ENCODE measurements at regions not wholly inside any gene's neighbourhood (a gene's known extent, or its start where the extent isn't known, plus 50 kb on each side); places are given as distances from the start of the nearest gene placed in this dataset.
A peak's percentile ranks its signal among the peaks of the same experiment; 100 is the strongest.

DNA sequence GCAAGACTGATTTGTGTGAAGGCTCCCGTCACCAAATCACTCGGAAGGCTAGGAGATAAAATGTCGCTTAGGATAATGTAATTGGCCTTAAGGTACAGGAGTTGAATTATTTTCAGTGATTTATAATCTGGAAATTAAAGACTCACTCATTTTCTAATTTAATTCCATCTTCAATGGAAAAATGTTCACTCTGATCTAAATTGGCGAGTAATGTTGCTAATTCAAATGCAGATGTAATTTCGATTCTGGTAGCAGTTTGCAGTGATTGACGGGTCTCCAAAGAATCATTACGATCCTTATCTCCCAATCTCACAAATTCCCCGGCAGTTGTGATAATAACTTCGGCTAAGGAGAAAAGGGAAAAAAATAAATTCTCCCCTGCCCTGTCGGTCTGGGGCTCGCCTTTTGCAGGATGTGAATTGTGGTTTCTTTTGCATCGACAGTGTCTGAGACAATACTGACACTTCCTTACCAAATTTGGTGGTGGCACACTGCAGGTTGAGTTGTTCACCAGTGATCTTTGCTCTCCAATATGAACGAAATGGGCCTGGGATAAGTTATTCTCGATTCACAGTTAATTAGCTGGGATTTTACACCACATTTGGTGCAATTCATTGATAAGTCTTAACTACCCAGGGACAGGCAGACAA lies 215.1 kb upstream of the GPR26 start:
- H3K9me3 Mint-ChIP-seq = no peaks in the 10 kb centered on the region
- no peaks in the 10 kb centered on the region for H3K4me1 Mint-ChIP-seq
- no peak for ATAC-seq
- no peak overlapping the region for H3K27ac Mint-ChIP-seq
- no peaks in the 10 kb centered on the region for H3K27me3 Mint-ChIP-seq
- no peaks in the 10 kb centered on the region for H3K36me3 Mint-ChIP-seq
- no peak overlapping the region for H3K4me3 Mint-ChIP-seq

DNA sequence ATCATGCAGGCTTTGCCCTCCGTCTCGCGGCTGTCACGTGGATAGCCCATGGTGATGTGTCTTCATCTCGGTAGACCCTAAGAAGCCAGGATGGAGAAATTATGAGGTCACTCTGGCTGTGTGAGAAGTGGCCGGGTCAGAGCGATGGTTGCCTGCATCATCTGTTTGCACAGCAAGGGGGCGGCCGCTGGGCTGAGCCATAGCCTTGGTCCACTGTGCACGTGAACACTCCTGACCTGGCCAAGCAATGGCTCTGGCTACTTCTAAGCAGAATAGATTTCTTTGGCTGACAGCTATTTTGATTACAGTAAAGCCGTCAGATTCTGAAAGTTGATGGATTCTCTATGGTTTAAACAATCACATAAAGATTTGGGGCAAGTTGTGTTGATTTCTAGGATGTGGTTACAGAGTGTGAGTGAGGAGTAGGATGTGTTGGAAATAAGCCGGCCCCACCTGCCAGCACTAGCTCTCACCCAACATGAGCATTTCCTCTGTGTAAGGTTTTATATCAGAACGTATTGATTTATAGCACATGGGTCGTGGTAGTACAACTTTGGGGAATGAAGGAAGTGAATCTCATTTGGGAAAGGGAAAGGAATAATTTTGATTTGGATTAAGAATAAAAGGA lies 214.4 kb upstream of the GPR26 start:
- H3K9me3 Mint-ChIP-seq = no peaks in the 10 kb centered on the region

DNA sequence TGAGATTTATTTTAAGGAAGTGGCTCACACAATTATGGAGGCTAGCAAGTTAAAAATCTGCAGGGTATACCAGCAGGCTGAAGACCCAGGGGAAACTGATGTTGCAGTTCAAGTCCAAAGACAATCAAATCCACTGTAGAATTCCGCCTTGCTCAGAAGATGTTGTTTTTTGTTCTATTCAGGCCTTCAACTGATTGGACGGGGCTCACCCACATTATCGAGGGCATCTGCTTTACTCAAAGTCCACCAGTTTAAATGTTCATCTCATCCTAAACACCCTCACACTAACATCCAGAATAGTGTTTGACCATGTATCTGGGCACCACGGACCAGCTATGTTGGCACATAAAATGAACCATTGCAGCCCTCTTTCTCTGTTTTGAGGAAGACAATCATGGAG lies 211.2 kb upstream of the GPR26 start:
- H3K36me3 Mint-ChIP-seq = no peaks in the 10 kb centered on the region
- H3K27me3 Mint-ChIP-seq = no peaks in the 10 kb centered on the region
- no peak for ATAC-seq
- H3K4me1 Mint-ChIP-seq = peaks cover 12% of the 10 kb centered on the region
- H3K27ac Mint-ChIP-seq = no peak overlapping the region
- H3K4me3 Mint-ChIP-seq = no peak overlapping the region
- no peaks in the 10 kb centered on the region for H3K9me3 Mint-ChIP-seq

More for the DNA sequence above, 214.4 kb upstream of the GPR26 start:
- H3K27ac Mint-ChIP-seq = no peak overlapping the region
- no peaks in the 10 kb centered on the region for H3K36me3 Mint-ChIP-seq
- H3K4me1 Mint-ChIP-seq = no peaks in the 10 kb centered on the region
- H3K4me3 Mint-ChIP-seq = no peak overlapping the region
- no peak for ATAC-seq
- no peaks in the 10 kb centered on the region for H3K27me3 Mint-ChIP-seq

DNA sequence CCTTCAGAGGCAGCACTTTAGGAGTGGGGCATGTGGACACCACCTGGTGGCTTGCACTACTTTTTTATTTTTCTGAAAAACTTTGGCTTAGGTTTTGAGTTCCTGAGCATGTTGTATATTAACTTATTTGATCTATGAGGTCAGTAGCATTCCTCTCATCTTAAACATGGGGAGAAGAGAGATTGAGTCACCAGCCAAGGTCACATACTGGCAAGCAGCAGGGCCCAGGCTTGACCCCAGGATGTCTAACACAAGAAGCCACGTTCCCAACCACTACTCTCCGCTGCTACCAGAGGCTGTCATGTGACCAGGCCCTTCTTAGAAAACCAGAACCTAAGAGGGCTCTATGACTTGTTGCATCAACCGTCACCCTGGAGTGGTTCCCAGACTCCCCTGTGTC lies 210.3 kb upstream of the GPR26 start:
- H3K4me1 Mint-ChIP-seq = peaks cover 12% of the 10 kb centered on the region
- H3K36me3 Mint-ChIP-seq = no peaks in the 10 kb centered on the region
- no peak overlapping the region for H3K27ac Mint-ChIP-seq
- H3K9me3 Mint-ChIP-seq = no peaks in the 10 kb centered on the region
- no peak overlapping the region for H3K4me3 Mint-ChIP-seq
- ATAC-seq = no peak
- H3K27me3 Mint-ChIP-seq = no peaks in the 10 kb centered on the region

DNA sequence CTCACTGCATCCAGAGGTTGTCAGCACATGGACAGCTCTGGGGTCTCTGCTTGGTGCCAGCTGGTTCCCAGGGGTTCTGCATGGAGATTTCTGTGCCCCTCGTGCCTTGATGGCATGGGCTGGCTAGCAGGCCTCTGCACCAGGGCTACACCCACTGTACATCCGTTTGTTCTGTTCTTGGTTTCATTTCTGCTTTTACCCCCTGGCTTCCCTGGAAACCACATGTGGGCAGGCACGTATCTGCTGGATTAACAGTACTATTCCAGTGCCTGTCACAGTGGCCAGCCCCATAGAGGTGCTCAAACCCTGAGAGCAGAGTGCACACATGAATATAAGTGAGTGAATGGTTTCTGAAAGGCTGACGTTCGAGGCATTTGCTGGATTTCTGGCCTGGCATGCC lies 207.2 kb upstream of the GPR26 start:
- H3K27me3 Mint-ChIP-seq = no peaks in the 10 kb centered on the region
- no peaks in the 10 kb centered on the region for H3K36me3 Mint-ChIP-seq
- peak; percentile 62 for ATAC-seq
- H3K9me3 Mint-ChIP-seq = no peaks in the 10 kb centered on the region
- H3K27ac Mint-ChIP-seq = no peak overlapping the region
- H3K4me3 Mint-ChIP-seq = no peak overlapping the region
- H3K4me1 Mint-ChIP-seq = peaks cover 12% of the 10 kb centered on the region

DNA sequence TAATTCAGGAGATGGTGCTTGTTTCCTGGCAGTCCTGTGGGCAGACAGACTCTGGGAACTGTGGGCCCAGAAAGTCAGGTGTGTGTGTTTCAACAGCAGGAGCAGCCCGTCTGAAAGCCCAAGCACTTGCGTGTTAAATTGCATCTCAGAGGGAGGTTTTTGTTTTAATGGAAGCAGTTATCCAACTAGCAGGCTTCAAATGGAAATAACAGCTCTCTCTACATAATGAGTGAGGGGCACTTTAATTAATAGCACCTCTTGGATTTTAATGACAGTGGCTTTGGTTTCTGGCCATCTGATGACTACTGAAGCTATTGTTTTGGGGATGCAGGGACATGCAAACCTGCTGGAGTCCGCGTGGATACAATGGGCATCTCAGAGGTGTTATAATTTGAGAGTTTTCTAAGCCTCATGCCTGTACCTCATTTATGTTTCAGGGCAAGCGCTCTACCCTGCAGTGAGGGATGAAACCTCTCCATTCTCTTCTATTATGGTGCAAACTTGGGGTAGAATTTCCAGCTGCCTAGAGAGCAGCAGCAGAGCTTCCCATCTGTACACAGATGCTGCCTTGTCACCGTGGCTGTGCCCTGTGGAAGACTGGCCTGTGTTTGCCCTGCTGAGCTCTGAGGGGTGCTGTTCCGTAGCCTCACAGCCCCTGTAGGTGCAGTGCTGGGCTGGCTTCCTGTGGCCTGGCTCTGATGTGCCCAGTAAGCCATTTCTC lies 206.6 kb upstream of the GPR26 start:
- Mint-ChIP-seq H3K36me3 (no peaks in the 10 kb centered on the region), H3K4me3 (no peak overlapping the region), H3K4me1 (peaks cover 12% of the 10 kb centered on the region), H3K27me3 (no peaks in the 10 kb centered on the region), H3K9me3 (no peaks in the 10 kb centered on the region), H3K27ac (no peak overlapping the region)
- no peak for ATAC-seq

DNA sequence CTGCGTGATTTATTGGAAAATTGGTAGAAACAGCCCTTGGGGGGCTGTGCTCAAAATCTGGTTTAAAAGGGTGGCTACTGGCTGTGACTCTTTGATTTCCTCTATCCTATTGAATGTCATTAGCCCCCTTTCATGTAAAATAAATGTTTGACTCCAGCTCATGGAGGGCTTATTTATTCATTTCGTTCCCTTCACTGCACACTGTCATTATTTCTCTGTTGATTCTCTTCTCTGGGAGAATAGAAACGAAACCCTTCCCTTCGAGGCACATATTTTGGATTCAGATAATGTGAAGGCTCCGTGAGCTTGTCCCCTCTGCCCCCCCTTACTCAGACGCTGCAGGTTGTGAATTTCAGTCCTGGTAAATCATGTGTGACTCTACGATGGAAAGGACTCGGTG lies 203.9 kb upstream of the GPR26 start:
- H3K27ac Mint-ChIP-seq = no peak overlapping the region
- H3K9me3 Mint-ChIP-seq = no peaks in the 10 kb centered on the region
- no peaks in the 10 kb centered on the region for H3K27me3 Mint-ChIP-seq
- no peak for ATAC-seq
- no peak overlapping the region for H3K4me3 Mint-ChIP-seq
- peaks cover 12% of the 10 kb centered on the region for H3K4me1 Mint-ChIP-seq
- no peaks in the 10 kb centered on the region for H3K36me3 Mint-ChIP-seq

DNA sequence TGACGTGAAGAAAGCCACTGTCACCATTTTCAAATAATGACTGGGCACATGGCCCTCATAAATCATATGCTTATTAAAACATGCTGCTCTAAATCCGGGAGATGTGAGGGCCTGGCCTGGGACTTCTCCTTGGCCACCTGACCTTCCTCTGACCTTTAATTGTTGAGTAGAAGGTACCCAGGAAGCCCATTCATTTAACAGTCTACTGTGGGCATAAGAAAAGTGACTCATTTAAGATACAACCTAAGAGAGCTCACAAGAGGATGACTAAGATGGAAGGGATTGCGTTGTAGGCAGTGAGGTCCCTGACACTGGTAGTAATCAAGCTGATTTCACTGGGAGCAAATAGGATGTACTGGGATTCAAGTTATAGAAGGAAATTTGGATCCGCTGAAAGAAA lies 203.4 kb upstream of the GPR26 start:
- no peak overlapping the region for H3K27ac Mint-ChIP-seq
- no peaks in the 10 kb centered on the region for H3K36me3 Mint-ChIP-seq
- no peak for ATAC-seq
- peaks cover 12% of the 10 kb centered on the region for H3K4me1 Mint-ChIP-seq
- no peak overlapping the region for H3K4me3 Mint-ChIP-seq
- H3K9me3 Mint-ChIP-seq = no peaks in the 10 kb centered on the region
- H3K27me3 Mint-ChIP-seq = no peaks in the 10 kb centered on the region

DNA sequence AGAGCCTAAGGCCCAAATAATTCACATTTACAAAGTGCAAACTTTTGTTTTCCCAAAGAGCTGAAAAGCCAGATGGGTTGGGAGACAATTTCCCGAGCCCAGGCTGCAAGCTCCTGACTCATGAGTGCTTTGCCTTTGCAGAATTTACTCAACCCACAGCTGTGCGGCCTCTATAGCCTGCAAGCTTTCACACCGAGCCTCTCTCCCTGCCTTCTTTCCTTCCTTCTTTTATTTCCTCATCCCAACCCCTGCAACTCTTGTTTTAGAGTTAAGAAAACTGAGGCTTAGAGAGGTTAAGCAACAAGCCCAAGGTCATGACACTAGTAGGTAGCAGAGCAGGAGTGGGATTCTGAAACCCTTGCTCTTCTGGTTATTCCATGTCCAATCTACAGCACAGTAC lies 203.0 kb upstream of the GPR26 start:
- Mint-ChIP-seq H3K4me1 (peaks cover 11% of the 10 kb centered on the region), H3K27ac (no peak overlapping the region), H3K36me3 (no peaks in the 10 kb centered on the region), H3K4me3 (no peak overlapping the region), H3K27me3 (no peaks in the 10 kb centered on the region), H3K9me3 (no peaks in the 10 kb centered on the region)
- ATAC-seq = no peak

DNA sequence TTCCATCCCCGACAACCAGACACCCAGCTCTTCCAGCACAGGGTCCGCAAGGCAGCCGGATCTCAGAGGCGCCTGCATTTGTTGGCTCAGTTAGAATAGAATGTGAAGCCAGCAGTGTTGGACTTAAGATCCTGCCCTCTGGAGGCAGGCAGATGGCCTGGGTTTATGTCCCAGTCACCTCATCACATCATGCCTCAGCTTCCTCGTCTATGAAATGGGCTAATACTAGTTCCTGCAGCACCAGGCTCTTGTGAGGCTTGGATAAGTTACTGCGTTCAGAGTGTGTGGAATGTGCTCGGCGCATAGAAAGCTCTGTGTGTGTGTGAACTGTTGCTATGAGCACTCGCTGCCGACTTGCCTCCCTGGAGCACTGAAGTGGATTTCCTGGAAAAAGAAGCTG lies 202.5 kb upstream of the GPR26 start:
- no peak for ATAC-seq
- peaks cover 6% of the 10 kb centered on the region for H3K4me1 Mint-ChIP-seq
- H3K4me3 Mint-ChIP-seq = no peak overlapping the region
- no peaks in the 10 kb centered on the region for H3K27me3 Mint-ChIP-seq
- H3K27ac Mint-ChIP-seq = no peak overlapping the region
- H3K36me3 Mint-ChIP-seq = no peaks in the 10 kb centered on the region
- no peaks in the 10 kb centered on the region for H3K9me3 Mint-ChIP-seq

DNA sequence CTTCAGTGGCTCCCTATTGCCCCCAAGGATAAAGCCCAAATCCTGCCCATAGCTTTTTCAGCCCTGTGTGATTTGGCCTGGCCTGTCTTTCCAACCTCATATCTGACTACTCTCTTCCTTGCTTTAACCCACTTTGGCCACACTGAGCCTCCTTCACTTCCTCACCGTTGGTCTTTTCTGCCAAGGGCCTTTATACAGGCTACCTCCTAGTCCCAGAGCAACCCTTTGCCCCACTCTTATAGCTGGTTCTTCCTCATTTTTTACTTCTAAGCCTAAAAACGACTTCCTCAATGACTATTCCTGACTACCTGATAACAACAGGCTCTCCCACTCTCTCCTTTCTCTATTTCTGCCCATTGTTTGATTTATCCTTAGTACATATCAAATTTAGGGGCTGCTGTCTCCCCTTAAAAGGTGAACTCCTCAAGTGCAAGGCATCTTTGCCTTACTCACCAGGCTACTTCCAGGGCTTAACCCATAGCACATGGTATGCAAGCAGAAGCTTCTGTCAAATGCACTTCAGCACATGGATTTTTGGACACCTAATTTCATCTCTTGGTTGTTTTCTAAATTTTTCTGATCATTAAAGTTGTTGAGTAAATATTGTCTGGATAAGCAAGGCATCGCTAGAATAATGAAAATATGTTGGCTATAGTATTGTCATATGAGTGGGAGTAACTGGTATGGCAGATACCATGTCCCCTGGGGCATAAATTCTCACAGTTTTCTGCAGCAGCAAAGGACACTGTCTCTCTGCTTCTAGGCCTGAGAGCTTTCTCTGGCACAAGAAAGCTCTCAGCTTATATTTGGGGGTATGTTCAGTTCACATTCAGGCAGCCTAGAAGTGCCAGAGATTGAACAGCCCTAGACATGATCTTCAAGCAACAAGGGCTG lies 201.5 kb upstream of the GPR26 start:
- no peaks in the 10 kb centered on the region for H3K9me3 Mint-ChIP-seq
- no peaks in the 10 kb centered on the region for H3K4me1 Mint-ChIP-seq
- no peaks in the 10 kb centered on the region for H3K36me3 Mint-ChIP-seq
- no peak for ATAC-seq
- H3K27me3 Mint-ChIP-seq = no peaks in the 10 kb centered on the region
- H3K27ac Mint-ChIP-seq = no peak overlapping the region
- H3K4me3 Mint-ChIP-seq = no peak overlapping the region

DNA sequence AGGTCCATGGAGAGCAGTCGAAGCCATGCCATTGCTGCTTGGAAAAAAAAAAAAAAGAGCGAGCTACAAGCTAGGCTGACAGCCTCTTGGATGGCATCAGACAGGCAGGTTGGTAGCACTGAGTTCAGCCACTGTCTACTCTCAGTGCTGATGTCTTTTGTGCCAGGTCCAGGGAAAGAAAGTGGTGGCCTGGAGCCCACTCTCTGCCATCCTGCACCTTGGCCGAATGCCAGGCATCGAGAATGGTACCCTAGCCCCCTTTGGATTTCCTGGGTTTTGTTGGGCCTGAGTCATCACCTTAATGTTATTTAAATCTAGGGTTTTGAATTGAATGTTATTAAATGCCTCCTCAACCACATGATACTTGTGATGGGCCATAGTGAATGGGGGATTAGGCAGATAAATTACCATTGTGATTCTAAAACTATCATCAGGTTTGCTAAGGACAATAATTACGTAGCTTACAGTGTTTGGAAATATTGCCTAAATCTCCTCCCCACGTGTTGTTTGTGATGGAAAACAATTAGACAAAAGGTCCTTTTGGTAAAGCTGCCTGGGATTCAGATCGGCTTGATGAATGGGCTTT lies 195.7 kb upstream of the GPR26 start:
- no peaks in the 10 kb centered on the region for H3K36me3 Mint-ChIP-seq
- H3K27me3 Mint-ChIP-seq = peaks cover 12% of the 10 kb centered on the region
- H3K4me1 Mint-ChIP-seq = no peaks in the 10 kb centered on the region
- no peak overlapping the region for H3K4me3 Mint-ChIP-seq
- no peak for ATAC-seq
- H3K27ac Mint-ChIP-seq = no peak overlapping the region
- no peaks in the 10 kb centered on the region for H3K9me3 Mint-ChIP-seq

DNA sequence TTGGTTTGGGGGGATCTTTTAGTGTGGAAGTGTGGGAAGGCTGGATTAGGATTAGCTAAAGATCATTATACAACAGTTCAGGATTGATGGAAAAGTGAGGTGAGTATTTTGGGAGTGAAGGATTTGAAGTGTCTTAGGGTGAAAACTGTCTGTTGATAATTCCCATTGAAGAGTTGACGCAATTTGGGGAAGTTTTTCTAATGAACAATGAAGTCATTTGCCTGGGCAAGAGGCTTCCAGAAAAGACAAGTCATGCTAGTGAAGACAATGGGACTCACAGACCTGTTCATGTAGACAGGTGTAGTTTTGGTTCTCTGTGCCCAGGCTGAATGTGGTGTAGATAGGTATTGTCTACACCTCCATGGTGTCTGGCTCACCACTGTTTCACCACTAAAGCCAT lies 194.3 kb upstream of the GPR26 start:
- no peak overlapping the region for H3K4me3 Mint-ChIP-seq

DNA sequence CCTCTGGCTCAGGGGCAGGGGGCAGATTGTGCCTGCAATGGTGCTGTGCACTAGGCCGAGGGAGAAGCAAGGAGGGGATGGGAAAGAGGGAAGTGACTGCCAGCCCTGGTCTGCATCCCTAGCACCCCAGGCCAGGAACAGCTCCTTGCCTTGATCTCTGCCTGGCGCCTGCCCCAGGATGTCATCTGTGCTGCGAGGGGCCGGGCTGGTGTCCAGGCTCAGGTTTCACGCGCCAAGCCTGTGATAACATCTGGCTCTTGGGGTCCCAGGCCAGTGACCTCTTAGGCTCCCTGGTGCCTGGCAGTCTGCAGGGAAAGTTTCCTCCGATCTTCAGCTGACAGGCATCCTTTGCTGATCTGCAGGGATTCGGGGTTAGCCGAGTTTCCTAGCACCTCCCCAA lies 193.5 kb upstream of the GPR26 start:
- Mint-ChIP-seq H3K27ac (no peak overlapping the region), H3K27me3 (peaks cover 12% of the 10 kb centered on the region), H3K4me1 (no peaks in the 10 kb centered on the region), H3K9me3 (no peaks in the 10 kb centered on the region), H3K4me3 (no peak overlapping the region), H3K36me3 (no peaks in the 10 kb centered on the region)
- peak; percentile 14 for ATAC-seq

More for the DNA sequence above, 194.3 kb upstream of the GPR26 start:
- Mint-ChIP-seq H3K27me3 (peaks cover 12% of the 10 kb centered on the region), H3K4me1 (no peaks in the 10 kb centered on the region), H3K36me3 (no peaks in the 10 kb centered on the region), H3K27ac (no peak overlapping the region), H3K9me3 (no peaks in the 10 kb centered on the region)
- no peak for ATAC-seq

DNA sequence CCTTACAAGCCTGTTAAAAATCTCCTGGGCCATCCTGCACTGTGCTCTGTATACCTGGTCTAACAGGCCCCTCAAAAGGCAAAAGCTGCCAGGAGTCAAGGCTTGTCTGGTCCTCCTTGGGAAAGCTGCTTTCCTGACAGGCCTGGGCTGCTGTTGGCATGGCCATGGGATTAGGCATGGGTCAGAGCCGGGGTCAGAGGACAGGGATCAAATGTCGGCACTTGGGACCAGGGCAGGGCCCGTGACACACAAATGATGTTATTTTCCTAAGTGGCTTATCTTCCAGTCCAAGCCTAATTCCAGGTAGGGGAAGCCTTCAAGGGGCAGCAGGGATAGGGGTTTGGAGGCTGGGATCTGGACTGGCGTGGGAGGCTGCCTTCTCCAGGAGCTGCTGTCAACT lies 191.5 kb upstream of the GPR26 start:
- H3K9me3 Mint-ChIP-seq = no peaks in the 10 kb centered on the region
- ATAC-seq = no peak
- H3K27me3 Mint-ChIP-seq = peaks cover 12% of the 10 kb centered on the region

More for the DNA sequence above, 191.5 kb upstream of the GPR26 start:
- H3K36me3 Mint-ChIP-seq = no peaks in the 10 kb centered on the region
- H3K4me3 Mint-ChIP-seq = no peak overlapping the region
- no peak overlapping the region for H3K27ac Mint-ChIP-seq
- no peaks in the 10 kb centered on the region for H3K4me1 Mint-ChIP-seq
